HepG2 (cell line): ENCODE measurements at regions not wholly inside any gene's neighbourhood (a gene's known extent, or its start where the extent isn't known, plus 50 kb on each side); places are given as distances from the start of the nearest gene placed in this dataset.

Experiments
- ATAC-seq: fragments of 200-7000 bp; cut with Tn5 transposase; 3 replicates; pipeline ENCODE4 v1.9.1; 2020; ENCODE audit warnings: mild to moderate bottlenecking, moderate library complexity
- BruUV-seq: library from RNA; stranded (reverse); fragments of 400-500 nt; replicated peaks from 2 replicates; lab custom pipeline; 2021; lab: Mats Ljungman, UMichigan
- CTCF ChIA-PET: fragments of 300-600 bp; formaldehyde crosslinking; extraction: SDS; loops from one replicate; lab custom pipeline; 2021; ENCODE audit warnings: low total read pairs, inconsistent platforms, low intra/inter-chr PET ratio; lab: Yijun Ruan, JAX
- POLR2A ChIA-PET: fragments of 350-600 bp; sonication (Branson Sonifier 250); formaldehyde crosslinking; loops from one replicate; lab custom pipeline; 2020; ENCODE audit warnings: antibody characterized with exemption, inconsistent platforms; lab: Yijun Ruan, JAX
- DNase-seq: peaks from one replicate; pipeline ENCODE4 v3.0.0-alpha.2; 2015; ENCODE audit warnings: low spot score
- FAIRE-seq: peaks from 3 replicates; lab custom pipeline; 2011; peaks lifted over from hg19 to GRCh38; lab: Jason Lieb, UNC
- H2AFZ ChIP-seq: one replicate; pipeline ENCODE4 v1.6.1; 2011; ENCODE audit warnings: low read length, inconsistent platforms
- H3K27ac ChIP-seq: fragments of 300-600 bp; 3 replicates; pipeline ENCODE4 v1.8.0; 2011; ENCODE audit warnings: mixed run types, mild to moderate bottlenecking, mixed read lengths, low read length, inconsistent platforms; ENCODE audit not compliant: insufficient read depth; ENCODE audit errors: extremely low read length
- H3K27me3 ChIP-seq, 2 experiments: fragments of 200-600 bp in 1 of 2; 2 replicates in 1 of 2; 3 replicates in 1 of 2; pipeline versions ENCODE4 v1.6.0 to v1.8.0; 2011; ENCODE audit warnings: low read length in 2 of 2, mild to moderate bottlenecking in 2 of 2, moderate library complexity in 2 of 2, inconsistent platforms in 1 of 2; ENCODE audit not compliant: insufficient read depth in 2 of 2, control insufficient read depth in 1 of 2
- H3K36me3 ChIP-seq, 2 experiments: fragments of 200-600 bp in 1 of 2; replicated peaks in 1 of 2; 2 replicates in 1 of 2; 3 replicates in 1 of 2; pipeline versions ENCODE4 v1.5.1 to v1.8.0; 2011; ENCODE audit warnings: low read length in 2 of 2, inconsistent platforms in 1 of 2; ENCODE audit not compliant: insufficient read depth in 2 of 2, control insufficient read depth in 1 of 2
- H3K4me1 ChIP-seq: 2 replicates; pipeline ENCODE4 v1.5.1; 2012; ENCODE audit warnings: low read length, inconsistent platforms; ENCODE audit not compliant: insufficient read depth
- H3K4me2 ChIP-seq: 2 replicates; pipeline ENCODE4 v1.6.0; 2011; ENCODE audit warnings: low read depth, low read length, inconsistent platforms
- H3K4me3 ChIP-seq, 3 experiments: fragments of 200-600 bp in 1 of 3; sonication (generic), shearing (Covaris generic) in 1 of 3; replicated peaks in 1 of 3; 2 replicates each; pipeline ENCODE4 v1.5.1; 2011 to 2016; ENCODE audit warnings: low read length in 3 of 3, inconsistent platforms in 2 of 3, low read depth in 2 of 3, mild to moderate bottlenecking in 2 of 3, control low read depth in 1 of 3, mixed read lengths in 1 of 3; ENCODE audit not compliant: insufficient read depth in 1 of 3
- H3K79me2 ChIP-seq: one replicate; pipeline ENCODE4 v1.6.1; 2011; ENCODE audit warnings: low read length, inconsistent platforms; ENCODE audit not compliant: insufficient read depth
- H3K9ac ChIP-seq: 2 replicates; pipeline ENCODE4 v1.6.0; 2011; ENCODE audit warnings: mild to moderate bottlenecking, low read depth, low read length, inconsistent platforms; ENCODE audit not compliant: insufficient read depth
- H3K9me3 ChIP-seq: 2 replicates; pipeline ENCODE4 v1.5.1; 2012; ENCODE audit warnings: mild to moderate bottlenecking, low read length
- H4K20me1 ChIP-seq: 2 replicates; pipeline ENCODE4 v1.6.0; 2011; ENCODE audit warnings: inconsistent platforms, mild to moderate bottlenecking, low read length, moderate library complexity; ENCODE audit not compliant: insufficient read depth
- ARNTL ChIP-seq: sonication (generic); formaldehyde crosslinking; IDR thresholded peaks from 2 replicates; pipeline ENCODE4 v1.4.0; 2020; ENCODE audit warnings: mild to moderate bottlenecking, missing genetic modification reagents
- BHLHE40 ChIP-seq: IDR thresholded peaks from 2 replicates; pipeline ENCODE4 v1.6.1; 2011; ENCODE audit warnings: low read length, improper control_type of control experiment
- ELF1 ChIP-seq: sonication (generic); formaldehyde crosslinking; IDR thresholded peaks from 2 replicates; pipeline ENCODE4 v1.4.0; 2020; ENCODE audit warnings: missing genetic modification reagents
- HCFC1 ChIP-seq: fragments of 150-350 bp; IDR thresholded peaks from 2 replicates; pipeline ENCODE4 v1.6.1; 2014; ENCODE audit warnings: low read depth, low read length
- HNRNPUL1 ChIP-seq: fragments of 200-400 bp; formaldehyde crosslinking; IDR thresholded peaks from 2 replicates; pipeline ENCODE4 v1.6.1; 2017; ENCODE audit warnings: low read depth, mild to moderate bottlenecking, low read length, moderate library complexity
- NFKBIZ ChIP-seq: IDR thresholded peaks from 2 replicates; pipeline ENCODE4 v1.6.1; 2018; ENCODE audit warnings: missing genetic modification reagents, missing compliant biosample characterization
- NR2C2 ChIP-seq: sonication (generic); formaldehyde crosslinking; IDR thresholded peaks from 2 replicates; pipeline ENCODE4 v1.4.0; 2020; ENCODE audit warnings: missing genetic modification reagents, mild to moderate bottlenecking, moderate library complexity, borderline replicate concordance
- PAF1 ChIP-seq: IDR thresholded peaks from 2 replicates; pipeline ENCODE4 v1.6.1; 2016; ENCODE audit warnings: missing genetic modification reagents, missing compliant biosample characterization
- ZKSCAN1 ChIP-seq: fragments of 150-350 bp; IDR thresholded peaks from 2 replicates; pipeline ENCODE4 v1.6.1; 2014; ENCODE audit warnings: low read length
- ZNF260 ChIP-seq: sonication (generic); formaldehyde crosslinking; IDR thresholded peaks from 2 replicates; pipeline ENCODE4 v1.4.0; 2020; ENCODE audit warnings: missing genetic modification reagents, low read depth, mild to moderate bottlenecking, borderline replicate concordance
- ZNF292 ChIP-seq: sonication (generic); formaldehyde crosslinking; IDR thresholded peaks from 2 replicates; pipeline ENCODE4 v1.8.1; 2022; ENCODE audit warnings: mild to moderate bottlenecking, low read depth, missing genetic modification reagents, borderline replicate concordance
- ZNF335 ChIP-seq: sonication (generic); formaldehyde crosslinking; IDR thresholded peaks from 2 replicates; pipeline ENCODE4 v1.4.0; 2020; ENCODE audit warnings: missing genetic modification reagents
- ZNF430 ChIP-seq: sonication (generic); formaldehyde crosslinking; IDR thresholded peaks from 2 replicates; pipeline ENCODE4 v1.9.0; 2021; ENCODE audit warnings: mild to moderate bottlenecking, missing genetic modification reagents
- ZNF460 ChIP-seq: sonication (generic); formaldehyde crosslinking; IDR thresholded peaks from 2 replicates; pipeline ENCODE4 v1.5.1; 2020; ENCODE audit warnings: missing genetic modification reagents, mild to moderate bottlenecking, borderline replicate concordance
- ZNF766 ChIP-seq: sonication (generic); formaldehyde crosslinking; IDR thresholded peaks from 2 replicates; pipeline ENCODE4 v1.5.0; 2020; ENCODE audit warnings: missing genetic modification reagents, borderline replicate concordance
- WGBS: methylation state at CpG from one replicate; pipeline ENCODE4 v1.1.6; 2017; ENCODE audit warnings: low lambda C conversion rate; 5-methylcytosine and 5-hydroxymethylcytosine counted together
- in situ Hi-C: cut with HindIII; loops from 2 replicates; pipeline ENCODE4 v1.10.0; 2017; ENCODE audit warnings: low pct_unique_long_range_greater_than_20kb; ENCODE audit not compliant: extremely low pct_ligation_motif_present
- intact Hi-C: fragments of 100-400 bp; cut with micrococcal nuclease; formaldehyde crosslinking; loops from one replicate; pipeline ENCODE4 v1.10.0; 2022; ENCODE audit not compliant: unreplicated experiment
- TF ChIP-seq, protein P1 (sequence below): sonication (generic); formaldehyde crosslinking; IDR thresholded peaks from 2 replicates; pipeline ENCODE4 v1.9.0; 2021; ENCODE audit warnings: missing genetic modification reagents, borderline replicate concordance
- TF ChIP-seq, protein P2 (sequence below), 2 experiments: sonication (generic) in 1 of 2; formaldehyde crosslinking in 1 of 2; IDR thresholded peaks; 2 replicates each; pipeline versions ENCODE4 v1.4.0 to v1.6.1; 2018 to 2020; ENCODE audit warnings: missing genetic modification reagents in 2 of 2, borderline replicate concordance in 1 of 2, low read depth in 1 of 2, mild to moderate bottlenecking in 1 of 2, missing biosample characterization in 1 of 2

DNA sequence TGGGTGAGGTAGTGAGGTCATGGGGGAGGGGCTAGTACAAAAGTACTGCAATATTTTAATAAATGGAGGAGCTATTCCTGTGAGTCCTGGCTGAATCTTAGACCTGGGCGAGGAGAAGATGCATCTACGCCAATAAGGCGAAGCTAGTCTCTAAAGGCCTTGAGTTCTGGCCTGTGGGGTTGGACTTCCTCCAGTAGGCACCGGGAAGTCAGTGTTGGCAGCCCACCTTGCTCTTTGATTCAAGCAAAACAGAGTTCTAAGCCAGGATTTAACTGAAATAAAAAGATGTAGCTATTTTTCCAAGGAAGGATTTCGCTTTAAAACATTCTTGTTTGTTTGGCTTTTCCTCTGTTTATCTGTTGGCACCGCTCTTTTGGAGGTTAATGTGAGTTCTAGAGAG is 244.6 kb downstream of the KIF4B start:
- ChIA-PET CTCF (no interaction called here), POLR2A (no interaction called here)
- 11% methylated on average over 6 of the region's 6 CpGs for WGBS
- no peak for FAIRE-seq
- H3K4me3 ChIP-seq: no peak overlapping the region
- no peak overlapping the region for H3K9ac ChIP-seq
- H3K27ac ChIP-seq: no peak overlapping the region
- no peak overlapping the region for H3K4me2 ChIP-seq
- H2AFZ ChIP-seq: no peak overlapping the region
- H4K20me1 ChIP-seq: no peaks in the 10 kb centered on the region
- H3K4me1 ChIP-seq: no peaks in the 10 kb centered on the region
- TF ChIP-seq ARNTL (CRISPR knock-in tag) (no peak), BHLHE40 (no peak), ZNF766 (CRISPR knock-in tag) (no peak), ZNF430 (CRISPR knock-in tag) (no peak), ZNF335 (CRISPR knock-in tag) (no peak), PAF1 (no peak), ZKSCAN1 (no peak), ZNF260 (CRISPR knock-in tag) (no peak), ZNF292 (CRISPR knock-in tag) (no peak), HNRNPUL1 (no peak), ZNF460 (CRISPR knock-in tag) (no peak), NR2C2 (CRISPR knock-in tag) (no peak), ELF1 (CRISPR knock-in tag) (no peak), NFKBIZ (no peak), HCFC1 (no peak)
- TF ChIP-seq, protein P1, sequence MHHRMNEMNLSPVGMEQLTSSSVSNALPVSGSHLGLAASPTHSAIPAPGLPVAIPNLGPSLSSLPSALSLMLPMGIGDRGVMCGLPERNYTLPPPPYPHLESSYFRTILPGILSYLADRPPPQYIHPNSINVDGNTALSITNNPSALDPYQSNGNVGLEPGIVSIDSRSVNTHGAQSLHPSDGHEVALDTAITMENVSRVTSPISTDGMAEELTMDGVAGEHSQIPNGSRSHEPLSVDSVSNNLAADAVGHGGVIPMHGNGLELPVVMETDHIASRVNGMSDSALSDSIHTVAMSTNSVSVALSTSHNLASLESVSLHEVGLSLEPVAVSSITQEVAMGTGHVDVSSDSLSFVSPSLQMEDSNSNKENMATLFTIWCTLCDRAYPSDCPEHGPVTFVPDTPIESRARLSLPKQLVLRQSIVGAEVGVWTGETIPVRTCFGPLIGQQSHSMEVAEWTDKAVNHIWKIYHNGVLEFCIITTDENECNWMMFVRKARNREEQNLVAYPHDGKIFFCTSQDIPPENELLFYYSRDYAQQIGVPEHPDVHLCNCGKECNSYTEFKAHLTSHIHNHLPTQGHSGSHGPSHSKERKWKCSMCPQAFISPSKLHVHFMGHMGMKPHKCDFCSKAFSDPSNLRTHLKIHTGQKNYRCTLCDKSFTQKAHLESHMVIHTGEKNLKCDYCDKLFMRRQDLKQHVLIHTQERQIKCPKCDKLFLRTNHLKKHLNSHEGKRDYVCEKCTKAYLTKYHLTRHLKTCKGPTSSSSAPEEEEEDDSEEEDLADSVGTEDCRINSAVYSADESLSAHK (CRISPR knock-in tag): no peak
- TF ChIP-seq, protein P2, sequence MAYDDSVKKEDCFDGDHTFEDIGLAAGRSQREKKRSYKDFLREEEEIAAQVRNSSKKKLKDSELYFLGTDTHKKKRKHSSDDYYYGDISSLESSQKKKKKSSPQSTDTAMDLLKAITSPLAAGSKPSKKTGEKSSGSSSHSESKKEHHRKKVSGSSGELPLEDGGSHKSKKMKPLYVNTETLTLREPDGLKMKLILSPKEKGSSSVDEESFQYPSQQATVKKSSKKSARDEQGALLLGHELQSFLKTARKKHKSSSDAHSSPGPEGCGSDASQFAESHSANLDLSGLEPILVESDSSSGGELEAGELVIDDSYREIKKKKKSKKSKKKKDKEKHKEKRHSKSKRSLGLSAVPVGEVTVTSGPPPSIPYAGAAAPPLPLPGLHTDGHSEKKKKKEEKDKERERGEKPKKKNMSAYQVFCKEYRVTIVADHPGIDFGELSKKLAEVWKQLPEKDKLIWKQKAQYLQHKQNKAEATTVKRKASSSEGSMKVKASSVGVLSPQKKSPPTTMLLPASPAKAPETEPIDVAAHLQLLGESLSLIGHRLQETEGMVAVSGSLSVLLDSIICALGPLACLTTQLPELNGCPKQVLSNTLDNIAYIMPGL (CRISPR knock-in tag; IDR thresholded peaks at IDR 0.05; ENCODE audit: borderline replicate concordance in 1 of 2, low read depth in 1 of 2): no peak
- TF ChIP-seq, all 625 proteins: peak for 0
- no TSS peak for BruUV-seq
- DNase-seq: no peak
- Histone ChIP-seq H3K27me3 (no peaks in the 10 kb centered on the region), H3K9me3 (no peaks in the 10 kb centered on the region), H3K36me3 (no peaks in the 10 kb centered on the region), H3K79me2 (no peaks in the 10 kb centered on the region)
- ATAC-seq: no peak
- in situ Hi-C loops (no loop called here), intact Hi-C loops (no loop called here)
